HS-5 (cell line): ENCODE measurements at regions not wholly inside any gene's neighbourhood (a gene's known extent, or its start where the extent isn't known, plus 50 kb on each side); places are given as distances from the start of the nearest gene placed in this dataset.
"Not testable (repeated sequence)": the region's sequence is repeated elsewhere in the genome, so short reads cannot be mapped to it uniquely, and the experiment has no call there.

Source experiments
- DNase-seq: peaks from one replicate; pipeline ENCODE4 v3.0.0-alpha.2; 2012; ENCODE audit warnings: low read depth

GRCh38 chr6:26799903-26800633 lies 140.5 kb upstream of the ZNF322 start:
- not testable (repeated sequence) for DNase-seq

GRCh38 chr6:26803762-26804161 lies 144.2 kb upstream of the ZNF322 start:
- not testable (repeated sequence) for DNase-seq

- not testable (repeated sequence) for DNase-seq
Measured at GRCh38 chr6:26811486-26812116, 152.1 kb upstream of the ZNF322 start.

GRCh38 chr6:26818640-26819225 lies 159.2 kb upstream of the ZNF322 start:
- not testable (repeated sequence) for DNase-seq

- DNase-seq: not testable (repeated sequence)
Measured at GRCh38 chr6:26827965-26828364, 168.4 kb upstream of the ZNF322 start.

GRCh38 chr6:26829480-26829879 lies 169.9 kb upstream of the ZNF322 start:
- DNase-seq: not testable (repeated sequence)

- not testable (repeated sequence) for DNase-seq
Measured at GRCh38 chr6:26830992-26831391, 171.4 kb upstream of the ZNF322 start.

- not testable (repeated sequence) for DNase-seq
Measured at GRCh38 chr6:26835707-26836106, 176.2 kb upstream of the ZNF322 start.

- not testable (repeated sequence) for DNase-seq
Measured at GRCh38 chr6:26836657-26837056, 177.1 kb upstream of the ZNF322 start.

- not testable (repeated sequence) for DNase-seq
Measured at GRCh38 chr6:26844823-26845222, 185.3 kb upstream of the ZNF322 start.

GRCh38 chr6:26857289-26857688 lies 197.7 kb upstream of the ZNF322 start:
- not testable (repeated sequence) for DNase-seq

GRCh38 chr6:26859067-26859770 lies 199.7 kb upstream of the ZNF322 start:
- peak; percentile 22 for DNase-seq

GRCh38 chr6:26859771-26860163 lies 200.2 kb upstream of the ZNF322 start:
- DNase-seq: not testable (repeated sequence)

- DNase-seq: not testable (repeated sequence)
Measured at GRCh38 chr6:26861913-26862312, 202.4 kb upstream of the ZNF322 start.

GRCh38 chr6:26863641-26864040 lies 204.1 kb upstream of the ZNF322 start:
- DNase-seq: not testable (repeated sequence)

- DNase-seq: not testable (repeated sequence)
Measured at GRCh38 chr6:26898785-26899184, 239.2 kb upstream of the ZNF322 start.

GRCh38 chr6:26924206-26924605 lies 264.7 kb upstream of the ZNF322 start:
- peak; percentile 3 for DNase-seq

- DNase-seq: not testable (repeated sequence)
Measured at GRCh38 chr6:26928190-26928589, 268.6 kb upstream of the ZNF322 start.

- not testable (repeated sequence) for DNase-seq
Measured at GRCh38 chr6:26937258-26937657, 277.7 kb upstream of the ZNF322 start.

- not testable (repeated sequence) for DNase-seq
Measured at GRCh38 chr6:26951211-26951610, 291.7 kb upstream of the ZNF322 start.

- DNase-seq: peak; percentile 76
Measured at GRCh38 chr6:26956078-26956600, 291.4 kb upstream of the PRSS16 start.

GRCh38 chr6:26956601-26957184 lies 290.8 kb upstream of the PRSS16 start:
- peak; percentile 19 for DNase-seq
